ENCODE measurements at regions not wholly inside any gene's neighbourhood (a gene's known extent, or its start where the extent isn't known, plus 50 kb on each side); places are given as distances from the start of the nearest gene placed in this dataset.

DNA sequence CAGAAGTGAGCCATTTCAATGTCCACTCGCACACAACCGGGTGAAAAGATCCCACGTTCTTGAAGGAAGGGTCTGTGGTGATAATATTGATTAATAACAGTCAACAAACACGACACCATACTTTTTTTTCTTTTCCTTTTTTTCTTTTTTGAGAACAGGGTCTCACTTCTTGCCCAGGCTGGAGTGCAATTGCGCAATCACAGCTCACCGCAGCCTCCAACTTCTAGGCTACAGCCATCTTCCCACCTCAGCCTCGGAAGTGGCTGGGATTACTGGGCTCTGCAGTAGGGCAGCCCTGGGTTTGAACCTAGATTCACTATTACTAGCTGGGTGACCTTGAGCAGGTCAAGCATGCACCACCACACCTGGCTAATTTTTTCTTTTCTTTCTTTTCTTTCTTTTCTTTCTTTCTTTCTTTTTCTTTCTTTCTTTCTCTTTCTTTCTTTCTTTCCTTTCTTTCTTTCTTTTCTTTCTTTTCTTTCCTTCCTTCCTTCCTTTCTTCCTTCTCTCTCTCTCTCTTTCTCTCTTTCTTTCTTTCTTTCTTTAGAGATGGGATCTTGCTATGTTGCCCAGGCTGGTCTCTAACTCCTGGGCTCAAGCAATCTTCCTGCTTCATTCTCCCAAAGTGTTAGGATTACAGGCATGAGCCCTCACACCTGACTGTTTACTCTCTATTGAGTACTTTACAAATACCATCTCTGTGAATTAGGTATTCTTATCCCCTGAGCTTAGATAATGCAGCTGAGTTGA is 123.9 kb downstream of the SNX5 start:
- TF ChIP-seq, protein P1, sequence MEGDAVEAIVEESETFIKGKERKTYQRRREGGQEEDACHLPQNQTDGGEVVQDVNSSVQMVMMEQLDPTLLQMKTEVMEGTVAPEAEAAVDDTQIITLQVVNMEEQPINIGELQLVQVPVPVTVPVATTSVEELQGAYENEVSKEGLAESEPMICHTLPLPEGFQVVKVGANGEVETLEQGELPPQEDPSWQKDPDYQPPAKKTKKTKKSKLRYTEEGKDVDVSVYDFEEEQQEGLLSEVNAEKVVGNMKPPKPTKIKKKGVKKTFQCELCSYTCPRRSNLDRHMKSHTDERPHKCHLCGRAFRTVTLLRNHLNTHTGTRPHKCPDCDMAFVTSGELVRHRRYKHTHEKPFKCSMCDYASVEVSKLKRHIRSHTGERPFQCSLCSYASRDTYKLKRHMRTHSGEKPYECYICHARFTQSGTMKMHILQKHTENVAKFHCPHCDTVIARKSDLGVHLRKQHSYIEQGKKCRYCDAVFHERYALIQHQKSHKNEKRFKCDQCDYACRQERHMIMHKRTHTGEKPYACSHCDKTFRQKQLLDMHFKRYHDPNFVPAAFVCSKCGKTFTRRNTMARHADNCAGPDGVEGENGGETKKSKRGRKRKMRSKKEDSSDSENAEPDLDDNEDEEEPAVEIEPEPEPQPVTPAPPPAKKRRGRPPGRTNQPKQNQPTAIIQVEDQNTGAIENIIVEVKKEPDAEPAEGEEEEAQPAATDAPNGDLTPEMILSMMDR (conservative IDR thresholded peaks at IDR 0.05 in 1 of 2, IDR thresholded peaks at IDR 0.05 in 1 of 2; ENCODE audit: extremely low read depth in 1 of 2, insufficient read depth in 1 of 2, low read depth in 1 of 2, low read length in 2 of 2) = no peak
- no peak for TF ChIP-seq EZH2 (IDR thresholded peaks at IDR 0.05; ENCODE audit: borderline replicate concordance, low read length)

Data from mammary epithelial cell (primary cell).